GM23338 (cell line): ENCODE measurements at regions not wholly inside any gene's neighbourhood (a gene's known extent, or its start where the extent isn't known, plus 50 kb on each side); places are given as distances from the start of the nearest gene placed in this dataset.

Source experiments
- ATAC-seq: fragments of 200-7000 bp; cut with Tn5 transposase; 3 replicates; pipeline ENCODE4 v1.9.1; 2020
- DNase-seq: peaks from one replicate; pipeline ENCODE4 v3.0.0-alpha.2; 2015; ENCODE audit warnings: low spot score
- H2AFZ ChIP-seq: fragments of 200-600 bp; sonication (generic); 2 replicates; pipeline ENCODE4 v1.8.0; 2016; ENCODE audit warnings: antibody characterized with exemption, mild to moderate bottlenecking, moderate library complexity
- H3F3A ChIP-seq: fragments of 200-600 bp; sonication (generic); replicated peaks from 2 replicates; pipeline ENCODE4 v1.8.0; 2017; ENCODE audit warnings: antibody characterized with exemption, mixed run types, low read depth
- H3K27ac ChIP-seq: fragments of 200-600 bp; sonication (generic); 2 replicates; pipeline ENCODE4 v1.6.1; 2016; ENCODE audit warnings: low read depth
- H3K27me3 ChIP-seq: fragments of 200-600 bp; sonication (generic); 2 replicates; pipeline ENCODE4 v1.8.0; 2016; ENCODE audit warnings: mild to moderate bottlenecking, mixed run types, moderate library complexity; ENCODE audit not compliant: insufficient read depth
- H3K36me3 ChIP-seq: fragments of 200-600 bp; sonication (generic); 2 replicates; pipeline ENCODE4 v1.8.0; 2016; ENCODE audit warnings: mild to moderate bottlenecking; ENCODE audit not compliant: insufficient read depth
- H3K4me1 ChIP-seq: fragments of 200-600 bp; sonication (generic); 2 replicates; pipeline ENCODE4 v1.8.0; 2016; ENCODE audit warnings: mild to moderate bottlenecking, moderate library complexity; ENCODE audit not compliant: insufficient read depth
- H3K4me2 ChIP-seq: fragments of 200-600 bp; sonication (generic); 2 replicates; pipeline ENCODE4 v1.7.1; 2017; ENCODE audit warnings: mixed run types
- H3K4me3 ChIP-seq: fragments of 200-600 bp; sonication (generic); 2 replicates; pipeline ENCODE4 v1.6.1; 2016; ENCODE audit warnings: mixed run types
- H3K79me2 ChIP-seq: fragments of 200-600 bp; sonication (generic); replicated peaks from 2 replicates; pipeline ENCODE4 v1.8.0; 2017; ENCODE audit warnings: mild to moderate bottlenecking; ENCODE audit not compliant: insufficient read depth
- H3K9me2 ChIP-seq: fragments of 200-600 bp; sonication (generic); 2 replicates; pipeline ENCODE4 v1.8.0; 2017; ENCODE audit not compliant: insufficient read depth
- H4K20me1 ChIP-seq: fragments of 200-600 bp; sonication (generic); replicated peaks from 2 replicates; pipeline ENCODE4 v1.8.0; 2017; ENCODE audit warnings: mild to moderate bottlenecking; ENCODE audit not compliant: insufficient read depth
- H3K27ac Mint-ChIP-seq: 2 replicates; pipeline ENCODE4 v1.8.0; 2020; ENCODE audit warnings: inconsistent platforms, mild to moderate bottlenecking, moderate library complexity, mixed read lengths
- H3K27me3 Mint-ChIP-seq: 3 replicates; pipeline ENCODE4 v1.8.0; 2022; ENCODE audit warnings: low read depth, mild to moderate bottlenecking, moderate library complexity, mixed read lengths, inconsistent platforms; ENCODE audit not compliant: insufficient read depth, poor library complexity
- H3K36me3 Mint-ChIP-seq: 3 replicates; pipeline ENCODE4 v1.8.0; 2021; ENCODE audit warnings: low read depth, mild to moderate bottlenecking, inconsistent platforms, moderate library complexity, mixed read lengths
- H3K4me1 Mint-ChIP-seq: 3 replicates; pipeline ENCODE4 v1.8.0; 2020; ENCODE audit warnings: mild to moderate bottlenecking, inconsistent platforms, mixed read lengths
- H3K4me3 Mint-ChIP-seq: 3 replicates; pipeline ENCODE4 v1.8.0; 2021; ENCODE audit warnings: moderate library complexity, mild to moderate bottlenecking, inconsistent platforms, mixed read lengths
- H3K9me3 Mint-ChIP-seq: 3 replicates; pipeline ENCODE4 v1.8.0; 2020; ENCODE audit warnings: moderate library complexity, mild to moderate bottlenecking, inconsistent platforms, mixed read lengths
- EZH2phosphoT487 ChIP-seq: fragments of 200-600 bp; sonication (generic); IDR thresholded peaks from one replicate; pipeline ENCODE4 v1.8.1; 2018; ENCODE audit warnings: antibody characterized with exemption; ENCODE audit not compliant: unreplicated experiment
- JUNB ChIP-seq: IDR thresholded peaks from one replicate; pipeline ENCODE4 v1.6.1; 2016; ENCODE audit warnings: antibody characterized with exemption; ENCODE audit not compliant: unreplicated experiment
- STAT1 ChIP-seq: IDR thresholded peaks from one replicate; pipeline ENCODE4 v1.6.1; 2016; ENCODE audit warnings: antibody characterized with exemption; ENCODE audit not compliant: unreplicated experiment
- ZNF331 ChIP-seq: fragments of 250-450 bp; sonication (Bioruptor Pico); IDR thresholded peaks from 2 replicates; pipeline ENCODE4 v1.5.0; 2020; ENCODE audit warnings: low read depth, mild to moderate bottlenecking, moderate library complexity
- TF ChIP-seq, protein P1 (sequence below), 2 experiments: fragments of 200-600 bp in 1 of 2; sonication (generic) in 1 of 2; conservative IDR thresholded peaks; 2 replicates each; pipeline versions ENCODE4 v1.5.1 to v1.6.1; 2016 to 2017; ENCODE audit warnings: antibody characterized with exemption in 2 of 2, low read depth in 2 of 2, mild to moderate bottlenecking in 2 of 2, moderate library complexity in 1 of 2
- TF ChIP-seq, protein P2 (sequence below): fragments of 250-450 bp; sonication (Bioruptor Pico); IDR thresholded peaks from 2 replicates; pipeline ENCODE4 v1.5.0; 2020; ENCODE audit warnings: mild to moderate bottlenecking, moderate library complexity
- TF ChIP-seq, protein P3 (sequence below): IDR thresholded peaks from 2 replicates; pipeline ENCODE4 v1.6.1; 2016; ENCODE audit warnings: antibody characterized with exemption
- TF ChIP-seq, protein P4 (sequence below): IDR thresholded peaks from one replicate; pipeline ENCODE4 v1.6.1; 2018; ENCODE audit warnings: antibody characterized with exemption; ENCODE audit not compliant: unreplicated experiment

DNA sequence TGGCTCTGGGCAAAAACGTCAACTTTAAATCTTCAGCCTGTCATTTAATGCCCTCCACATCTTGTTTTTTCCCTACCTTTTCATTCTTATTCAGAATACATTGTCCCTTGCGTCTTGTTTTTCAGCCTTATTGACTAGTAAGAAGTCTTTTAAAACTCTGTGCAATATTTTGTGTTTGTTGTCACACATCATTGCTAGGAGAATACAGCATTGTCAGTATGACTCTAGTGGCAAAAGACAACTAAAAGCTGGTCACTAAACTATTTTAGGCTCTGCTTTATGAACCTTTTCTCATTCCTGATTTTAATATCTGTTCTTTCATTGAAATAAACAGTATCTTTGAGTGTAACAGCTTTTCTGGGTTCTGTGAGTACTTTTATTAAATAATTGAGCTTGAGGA, 447.8 kb upstream of the CCDC179 start:
- DNase-seq (no peak), ATAC-seq (no peak)
- Mint-ChIP-seq H3K4me1 (no peaks in the 10 kb centered on the region; the same call in 1 of the 3 replicates), H3K4me3 (no peak overlapping the region), H3K27me3 (peaks cover 2% of the 10 kb centered on the region), H3K36me3 (peaks cover 8% of the 10 kb centered on the region; the same call in 2 of the 3 replicates), H3K9me3 (peaks cover 8% of the 10 kb centered on the region), H3K27ac (no peak overlapping the region)
- H3K27me3 ChIP-seq: no peaks in the 10 kb centered on the region
- no peaks in the 10 kb centered on the region for H3F3A ChIP-seq
- no peaks in the 10 kb centered on the region for H3K4me1 ChIP-seq
- no peaks in the 10 kb centered on the region for H4K20me1 ChIP-seq
- no peaks in the 10 kb centered on the region for H3K79me2 ChIP-seq
- H3K4me3 ChIP-seq: no peak overlapping the region
- no peaks in the 10 kb centered on the region for H3K9me2 ChIP-seq
- no peak overlapping the region; the same call in 1 of the 2 replicates for H2AFZ ChIP-seq
- no peak overlapping the region for H3K4me2 ChIP-seq
- TF ChIP-seq, protein P1, sequence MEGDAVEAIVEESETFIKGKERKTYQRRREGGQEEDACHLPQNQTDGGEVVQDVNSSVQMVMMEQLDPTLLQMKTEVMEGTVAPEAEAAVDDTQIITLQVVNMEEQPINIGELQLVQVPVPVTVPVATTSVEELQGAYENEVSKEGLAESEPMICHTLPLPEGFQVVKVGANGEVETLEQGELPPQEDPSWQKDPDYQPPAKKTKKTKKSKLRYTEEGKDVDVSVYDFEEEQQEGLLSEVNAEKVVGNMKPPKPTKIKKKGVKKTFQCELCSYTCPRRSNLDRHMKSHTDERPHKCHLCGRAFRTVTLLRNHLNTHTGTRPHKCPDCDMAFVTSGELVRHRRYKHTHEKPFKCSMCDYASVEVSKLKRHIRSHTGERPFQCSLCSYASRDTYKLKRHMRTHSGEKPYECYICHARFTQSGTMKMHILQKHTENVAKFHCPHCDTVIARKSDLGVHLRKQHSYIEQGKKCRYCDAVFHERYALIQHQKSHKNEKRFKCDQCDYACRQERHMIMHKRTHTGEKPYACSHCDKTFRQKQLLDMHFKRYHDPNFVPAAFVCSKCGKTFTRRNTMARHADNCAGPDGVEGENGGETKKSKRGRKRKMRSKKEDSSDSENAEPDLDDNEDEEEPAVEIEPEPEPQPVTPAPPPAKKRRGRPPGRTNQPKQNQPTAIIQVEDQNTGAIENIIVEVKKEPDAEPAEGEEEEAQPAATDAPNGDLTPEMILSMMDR (conservative IDR thresholded peaks at IDR 0.05; ENCODE audit: low read depth in 2 of 2): no peak
- TF ChIP-seq EZH2phosphoT487 (no peak), STAT1 (no peak), ZNF331 (no peak), JUNB (no peak)
- TF ChIP-seq, protein P2, sequence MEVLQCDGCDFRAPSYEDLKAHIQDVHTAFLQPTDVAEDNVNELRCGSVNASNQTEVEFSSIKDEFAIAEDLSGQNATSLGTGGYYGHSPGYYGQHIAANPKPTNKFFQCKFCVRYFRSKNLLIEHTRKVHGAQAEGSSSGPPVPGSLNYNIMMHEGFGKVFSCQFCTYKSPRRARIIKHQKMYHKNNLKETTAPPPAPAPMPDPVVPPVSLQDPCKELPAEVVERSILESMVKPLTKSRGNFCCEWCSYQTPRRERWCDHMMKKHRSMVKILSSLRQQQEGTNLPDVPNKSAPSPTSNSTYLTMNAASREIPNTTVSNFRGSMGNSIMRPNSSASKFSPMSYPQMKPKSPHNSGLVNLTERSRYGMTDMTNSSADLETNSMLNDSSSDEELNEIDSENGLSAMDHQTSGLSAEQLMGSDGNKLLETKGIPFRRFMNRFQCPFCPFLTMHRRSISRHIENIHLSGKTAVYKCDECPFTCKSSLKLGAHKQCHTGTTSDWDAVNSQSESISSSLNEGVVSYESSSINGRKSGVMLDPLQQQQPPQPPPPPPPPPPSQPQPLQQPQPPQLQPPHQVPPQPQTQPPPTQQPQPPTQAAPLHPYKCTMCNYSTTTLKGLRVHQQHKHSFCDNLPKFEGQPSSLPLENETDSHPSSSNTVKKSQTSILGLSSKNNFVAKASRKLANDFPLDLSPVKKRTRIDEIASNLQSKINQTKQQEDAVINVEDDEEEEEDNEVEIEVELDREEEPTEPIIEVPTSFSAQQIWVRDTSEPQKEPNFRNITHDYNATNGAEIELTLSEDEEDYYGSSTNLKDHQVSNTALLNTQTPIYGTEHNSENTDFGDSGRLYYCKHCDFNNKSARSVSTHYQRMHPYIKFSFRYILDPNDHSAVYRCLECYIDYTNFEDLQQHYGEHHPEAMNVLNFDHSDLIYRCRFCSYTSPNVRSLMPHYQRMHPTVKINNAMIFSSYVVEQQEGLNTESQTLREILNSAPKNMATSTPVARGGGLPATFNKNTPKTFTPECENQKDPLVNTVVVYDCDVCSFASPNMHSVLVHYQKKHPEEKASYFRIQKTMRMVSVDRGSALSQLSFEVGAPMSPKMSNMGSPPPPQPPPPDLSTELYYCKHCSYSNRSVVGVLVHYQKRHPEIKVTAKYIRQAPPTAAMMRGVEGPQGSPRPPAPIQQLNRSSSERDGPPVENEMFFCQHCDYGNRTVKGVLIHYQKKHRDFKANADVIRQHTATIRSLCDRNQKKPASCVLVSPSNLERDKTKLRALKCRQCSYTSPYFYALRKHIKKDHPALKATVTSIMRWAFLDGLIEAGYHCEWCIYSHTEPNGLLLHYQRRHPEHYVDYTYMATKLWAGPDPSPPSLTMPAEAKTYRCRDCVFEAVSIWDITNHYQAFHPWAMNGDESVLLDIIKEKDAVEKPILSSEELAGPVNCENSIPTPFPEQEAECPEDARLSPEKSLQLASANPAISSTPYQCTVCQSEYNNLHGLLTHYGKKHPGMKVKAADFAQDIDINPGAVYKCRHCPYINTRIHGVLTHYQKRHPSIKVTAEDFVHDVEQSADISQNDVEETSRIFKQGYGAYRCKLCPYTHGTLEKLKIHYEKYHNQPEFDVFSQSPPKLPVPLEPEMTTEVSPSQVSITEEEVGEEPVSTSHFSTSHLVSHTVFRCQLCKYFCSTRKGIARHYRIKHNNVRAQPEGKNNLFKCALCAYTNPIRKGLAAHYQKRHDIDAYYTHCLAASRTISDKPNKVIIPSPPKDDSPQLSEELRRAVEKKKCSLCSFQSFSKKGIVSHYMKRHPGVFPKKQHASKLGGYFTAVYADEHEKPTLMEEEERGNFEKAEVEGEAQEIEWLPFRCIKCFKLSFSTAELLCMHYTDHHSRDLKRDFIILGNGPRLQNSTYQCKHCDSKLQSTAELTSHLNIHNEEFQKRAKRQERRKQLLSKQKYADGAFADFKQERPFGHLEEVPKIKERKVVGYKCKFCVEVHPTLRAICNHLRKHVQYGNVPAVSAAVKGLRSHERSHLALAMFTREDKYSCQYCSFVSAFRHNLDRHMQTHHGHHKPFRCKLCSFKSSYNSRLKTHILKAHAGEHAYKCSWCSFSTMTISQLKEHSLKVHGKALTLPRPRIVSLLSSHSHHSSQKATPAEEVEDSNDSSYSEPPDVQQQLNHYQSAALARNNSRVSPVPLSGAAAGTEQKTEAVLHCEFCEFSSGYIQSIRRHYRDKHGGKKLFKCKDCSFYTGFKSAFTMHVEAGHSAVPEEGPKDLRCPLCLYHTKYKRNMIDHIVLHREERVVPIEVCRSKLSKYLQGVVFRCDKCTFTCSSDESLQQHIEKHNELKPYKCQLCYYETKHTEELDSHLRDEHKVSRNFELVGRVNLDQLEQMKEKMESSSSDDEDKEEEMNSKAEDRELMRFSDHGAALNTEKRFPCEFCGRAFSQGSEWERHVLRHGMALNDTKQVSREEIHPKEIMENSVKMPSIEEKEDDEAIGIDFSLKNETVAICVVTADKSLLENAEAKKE (CRISPR knock-in tag): no peak
- TF ChIP-seq, protein P3, sequence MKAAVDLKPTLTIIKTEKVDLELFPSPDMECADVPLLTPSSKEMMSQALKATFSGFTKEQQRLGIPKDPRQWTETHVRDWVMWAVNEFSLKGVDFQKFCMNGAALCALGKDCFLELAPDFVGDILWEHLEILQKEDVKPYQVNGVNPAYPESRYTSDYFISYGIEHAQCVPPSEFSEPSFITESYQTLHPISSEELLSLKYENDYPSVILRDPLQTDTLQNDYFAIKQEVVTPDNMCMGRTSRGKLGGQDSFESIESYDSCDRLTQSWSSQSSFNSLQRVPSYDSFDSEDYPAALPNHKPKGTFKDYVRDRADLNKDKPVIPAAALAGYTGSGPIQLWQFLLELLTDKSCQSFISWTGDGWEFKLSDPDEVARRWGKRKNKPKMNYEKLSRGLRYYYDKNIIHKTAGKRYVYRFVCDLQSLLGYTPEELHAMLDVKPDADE: no peak
- TF ChIP-seq, protein P4, sequence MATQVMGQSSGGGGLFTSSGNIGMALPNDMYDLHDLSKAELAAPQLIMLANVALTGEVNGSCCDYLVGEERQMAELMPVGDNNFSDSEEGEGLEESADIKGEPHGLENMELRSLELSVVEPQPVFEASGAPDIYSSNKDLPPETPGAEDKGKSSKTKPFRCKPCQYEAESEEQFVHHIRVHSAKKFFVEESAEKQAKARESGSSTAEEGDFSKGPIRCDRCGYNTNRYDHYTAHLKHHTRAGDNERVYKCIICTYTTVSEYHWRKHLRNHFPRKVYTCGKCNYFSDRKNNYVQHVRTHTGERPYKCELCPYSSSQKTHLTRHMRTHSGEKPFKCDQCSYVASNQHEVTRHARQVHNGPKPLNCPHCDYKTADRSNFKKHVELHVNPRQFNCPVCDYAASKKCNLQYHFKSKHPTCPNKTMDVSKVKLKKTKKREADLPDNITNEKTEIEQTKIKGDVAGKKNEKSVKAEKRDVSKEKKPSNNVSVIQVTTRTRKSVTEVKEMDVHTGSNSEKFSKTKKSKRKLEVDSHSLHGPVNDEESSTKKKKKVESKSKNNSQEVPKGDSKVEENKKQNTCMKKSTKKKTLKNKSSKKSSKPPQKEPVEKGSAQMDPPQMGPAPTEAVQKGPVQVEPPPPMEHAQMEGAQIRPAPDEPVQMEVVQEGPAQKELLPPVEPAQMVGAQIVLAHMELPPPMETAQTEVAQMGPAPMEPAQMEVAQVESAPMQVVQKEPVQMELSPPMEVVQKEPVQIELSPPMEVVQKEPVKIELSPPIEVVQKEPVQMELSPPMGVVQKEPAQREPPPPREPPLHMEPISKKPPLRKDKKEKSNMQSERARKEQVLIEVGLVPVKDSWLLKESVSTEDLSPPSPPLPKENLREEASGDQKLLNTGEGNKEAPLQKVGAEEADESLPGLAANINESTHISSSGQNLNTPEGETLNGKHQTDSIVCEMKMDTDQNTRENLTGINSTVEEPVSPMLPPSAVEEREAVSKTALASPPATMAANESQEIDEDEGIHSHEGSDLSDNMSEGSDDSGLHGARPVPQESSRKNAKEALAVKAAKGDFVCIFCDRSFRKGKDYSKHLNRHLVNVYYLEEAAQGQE: no peak
- H3K36me3 ChIP-seq: no peaks in the 10 kb centered on the region
- no peak overlapping the region for H3K27ac ChIP-seq
